Tibial artery (tissue), 4 donors: ENCODE measurements at regions not wholly inside any gene's neighbourhood (a gene's known extent, or its start where the extent isn't known, plus 50 kb on each side); places are given as distances from the start of the nearest gene placed in this dataset.

ENCODE experiments used
- DNase-seq, 2 donors: peaks; one replicate each; pipeline ENCODE4 v3.0.0-alpha.2; 2019
- H3K27ac ChIP-seq, 2 donors: fragments of 200-600 bp; sonication (generic) in 1 of 2; 1 replicate in 1 of 2; 2 replicates in 1 of 2; pipeline ENCODE4 v1.5.1; 2018 to 2019; ENCODE audit warnings: mild to moderate bottlenecking in 1 of 2
- H3K27me3 ChIP-seq, 2 donors: fragments of 200-600 bp; sonication (generic) in 1 of 2; one replicate each; pipeline versions ENCODE4 v1.5.1 to v1.6.0; 2016 to 2019
- H3K36me3 ChIP-seq, 3 donors: fragments of 200-600 bp; sonication (generic) in 2 of 3; one replicate each; pipeline ENCODE4 v1.5.1; 2016 to 2019; ENCODE audit warnings: mild to moderate bottlenecking in 2 of 3
- H3K4me1 ChIP-seq, 4 donors: fragments of 200-600 bp; sonication (generic) in 2 of 4; 1 replicate in 3 of 4; 2 replicates in 1 of 4; pipeline ENCODE4 v1.5.1; 2016 to 2019
- H3K4me3 ChIP-seq, 2 donors: fragments of 200-600 bp; sonication (generic) in 1 of 2; 1 replicate in 1 of 2; 2 replicates in 1 of 2; pipeline ENCODE4 v1.5.1; 2018 to 2019; ENCODE audit warnings: mild to moderate bottlenecking in 2 of 2
- H3K9me3 ChIP-seq, 3 donors: fragments of 200-600 bp; sonication (generic) in 1 of 3; one replicate each; pipeline ENCODE4 v1.5.1; 2016 to 2019
- CTCF ChIP-seq, 2 experiments: fragments of 200-600 bp in 1 of 2; fragments of 450-650 bp in 1 of 2; IDR thresholded peaks; one replicate each; pipeline ENCODE4 v1.5.1; 2017 to 2019; ENCODE audit warnings: antibody characterized with exemption in 2 of 2, mild to moderate bottlenecking in 1 of 2, moderate library complexity in 1 of 2
- intact Hi-C: fragments of 100-400 bp; cut with DNase I; formaldehyde crosslinking; loops from one replicate; pipeline ENCODE4 v1.15.0; 2023; ENCODE audit warnings: low total_unique reads

GRCh38 chr1:212542761-212543187, 65.8 kb upstream of the ATF3 start:
- TF ChIP-seq CTCF (IDR thresholded peaks at IDR 0.05), result no peak
- H3K4me1 ChIP-seq, result no peaks in the 10 kb centered on the region
- no peaks in the 10 kb centered on the region for H3K27me3 ChIP-seq
- H3K9me3 ChIP-seq, result no peaks in the 10 kb centered on the region
- H3K4me3 ChIP-seq, result no peak overlapping the region
- intact Hi-C loops, result no loop called here
- H3K36me3 ChIP-seq, result no peaks in the 10 kb centered on the region
- no peak for DNase-seq
- no peak overlapping the region for H3K27ac ChIP-seq

GRCh38 chr1:212544110-212544509, 64.5 kb upstream of the ATF3 start:
- intact Hi-C loops, result no loop called here
- Histone ChIP-seq H3K4me1 (no peaks in the 10 kb centered on the region), H3K27me3 (no peaks in the 10 kb centered on the region), H3K36me3 (no peaks in the 10 kb centered on the region), H3K9me3 (no peaks in the 10 kb centered on the region), H3K4me3 (no peak overlapping the region), H3K27ac (no peak overlapping the region)
- no peak for DNase-seq
- no peak for TF ChIP-seq CTCF (IDR thresholded peaks at IDR 0.05)

GRCh38 chr1:212545941-212546635, 62.5 kb upstream of the ATF3 start:
- TF ChIP-seq CTCF (IDR thresholded peaks at IDR 0.05), result no peak
- H3K36me3 ChIP-seq, result no peaks in the 10 kb centered on the region
- intact Hi-C loops, result no loop called here
- no peaks in the 10 kb centered on the region for H3K9me3 ChIP-seq
- H3K27me3 ChIP-seq, result no peaks in the 10 kb centered on the region
- peak in 1 of 2 donors; percentile 67 for DNase-seq
- H3K4me1 ChIP-seq, result no peaks in the 10 kb centered on the region
- no peak overlapping the region for H3K4me3 ChIP-seq
- peak overlapping the region in 1 of 2 donors; percentile 34 for H3K27ac ChIP-seq

DNA sequence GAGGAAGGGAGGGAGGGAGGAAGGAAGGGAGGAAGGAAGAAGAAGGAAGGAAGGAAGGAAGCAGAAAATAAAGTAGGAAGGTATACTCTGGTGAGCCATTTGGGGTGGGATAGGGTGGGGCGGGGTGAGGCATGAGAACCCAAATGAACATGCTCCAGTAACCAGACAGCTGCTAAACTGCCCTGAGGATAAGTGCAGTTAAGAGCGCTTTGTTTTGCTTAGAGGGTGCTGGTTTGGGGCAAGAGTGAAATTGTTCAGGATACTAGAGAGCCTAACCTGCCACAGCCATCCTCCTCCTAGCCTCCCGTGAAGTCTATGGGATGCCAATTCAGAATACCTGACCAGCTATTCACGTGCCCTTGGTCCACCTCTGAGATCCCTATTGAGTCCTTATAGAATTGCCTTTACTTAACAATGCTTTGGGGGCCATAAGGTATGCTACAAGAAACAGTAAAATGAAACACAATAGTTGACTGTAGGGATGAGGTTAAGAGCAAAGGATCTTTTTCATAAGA, 59.0 kb upstream of the ATF3 start:
- Histone ChIP-seq H3K9me3 (no peaks in the 10 kb centered on the region), H3K36me3 (no peaks in the 10 kb centered on the region), H3K27me3 (no peaks in the 10 kb centered on the region), H3K4me1 (no peaks in the 10 kb centered on the region), H3K4me3 (no peak overlapping the region), H3K27ac (no peak overlapping the region)
- intact Hi-C loops, result loop anchor here (5.0 to 10.0 kb wide), 2 partner anchors 67 to 265 kb away; partner anchors contain the start of gene PPP2R5A
- TF ChIP-seq CTCF (IDR thresholded peaks at IDR 0.05), result no peak
- no peak for DNase-seq

DNA sequence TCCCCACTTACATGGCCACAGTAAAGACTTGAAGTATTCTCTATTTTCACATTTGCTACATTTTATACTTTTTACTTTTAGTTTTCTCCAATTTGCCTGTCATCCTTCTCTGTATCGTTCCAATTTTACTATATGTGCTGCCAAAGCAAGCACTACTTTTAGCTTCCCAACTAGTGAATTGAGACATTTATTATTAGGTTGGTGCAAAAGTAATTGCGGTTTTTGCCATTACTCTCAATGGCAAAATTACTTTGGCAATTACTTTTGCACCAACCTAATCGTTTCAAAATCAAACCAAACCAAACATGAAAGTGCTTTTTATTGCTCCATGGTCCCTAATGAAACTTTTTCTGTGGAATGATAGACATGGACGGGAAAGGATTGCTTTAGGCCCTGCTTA, 56.6 kb upstream of the ATF3 start:
- Histone ChIP-seq H3K27ac (no peak overlapping the region), H3K27me3 (no peaks in the 10 kb centered on the region), H3K4me3 (no peak overlapping the region), H3K4me1 (no peaks in the 10 kb centered on the region), H3K9me3 (no peaks in the 10 kb centered on the region), H3K36me3 (no peaks in the 10 kb centered on the region)
- intact Hi-C loops, result loop anchor here (5.0 to 10.0 kb wide), 2 partner anchors 70 to 267 kb away; partner anchors contain the start of gene PPP2R5A
- DNase-seq, result no peak
- TF ChIP-seq CTCF (IDR thresholded peaks at IDR 0.05), result no peak
